ENCODE measurements at regions not wholly inside any gene's neighbourhood (a gene's known extent, or its start where the extent isn't known, plus 50 kb on each side); places are given as distances from the start of the nearest gene placed in this dataset.

- Mint-ChIP-seq H3K27me3 (no peaks in the 10 kb centered on the region), H3K9me3 (no peaks in the 10 kb centered on the region), H3K4me3 (no peak overlapping the region), H3K27ac (no peak overlapping the region), H3K36me3 (ENCODE audit: low read depth) (no peaks in the 10 kb centered on the region), H3K4me1 (no peaks in the 10 kb centered on the region)
- no peak for DNase-seq
- CTCF ChIA-PET = no interaction called here
- POLR2A ChIA-PET = no interaction called here
Measured at GRCh38 chr9:106590759-106591505, 272.0 kb upstream of the ZNF462 start.

DNA sequence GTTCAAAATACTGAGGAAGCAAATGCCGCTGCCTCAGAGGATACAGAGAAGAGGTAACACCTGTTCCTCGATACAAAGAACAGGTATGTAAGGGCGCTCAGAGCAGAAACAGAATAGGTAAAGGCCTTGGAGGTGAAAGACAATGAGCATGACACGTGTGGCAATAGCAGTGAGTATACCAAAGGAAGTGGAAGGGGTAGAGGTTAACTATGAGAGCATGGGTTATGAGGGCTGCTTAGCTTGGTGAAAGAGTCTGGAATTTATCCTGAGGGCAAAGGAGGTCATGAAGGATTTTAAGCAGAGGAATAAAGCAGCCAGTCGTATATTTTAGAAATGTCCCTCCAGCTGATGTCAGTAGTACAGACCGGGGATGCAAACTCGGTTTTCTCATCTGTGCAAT is 269.8 kb upstream of the ZNF462 start:
- Mint-ChIP-seq H3K4me1 (no peaks in the 10 kb centered on the region), H3K36me3 (ENCODE audit: low read depth) (no peaks in the 10 kb centered on the region), H3K27ac (no peak overlapping the region), H3K27me3 (no peaks in the 10 kb centered on the region), H3K4me3 (no peak overlapping the region), H3K9me3 (no peaks in the 10 kb centered on the region)
- DNase-seq = no peak
- ChIA-PET CTCF (no interaction called here), POLR2A (no interaction called here)

- ChIA-PET CTCF (no interaction called here), POLR2A (no interaction called here)
- no peaks in the 10 kb centered on the region for H3K27me3 Mint-ChIP-seq
- no peaks in the 10 kb centered on the region for H3K4me1 Mint-ChIP-seq
- H3K4me3 Mint-ChIP-seq = no peak overlapping the region
- H3K36me3 Mint-ChIP-seq (ENCODE audit: low read depth) = no peaks in the 10 kb centered on the region
- no peak for DNase-seq
- no peaks in the 10 kb centered on the region for H3K9me3 Mint-ChIP-seq
- H3K27ac Mint-ChIP-seq = no peak overlapping the region
Measured at GRCh38 chr9:106596984-106597383, 266.0 kb upstream of the ZNF462 start.

- no peak overlapping the region for H3K4me3 Mint-ChIP-seq
- ChIA-PET CTCF (no interaction called here), POLR2A (no interaction called here)
- H3K36me3 Mint-ChIP-seq (ENCODE audit: low read depth) = no peaks in the 10 kb centered on the region
- H3K27ac Mint-ChIP-seq = no peak overlapping the region
- DNase-seq = no peak
- no peaks in the 10 kb centered on the region for H3K9me3 Mint-ChIP-seq
- H3K4me1 Mint-ChIP-seq = no peaks in the 10 kb centered on the region
- H3K27me3 Mint-ChIP-seq = no peaks in the 10 kb centered on the region
Measured at GRCh38 chr9:106600955-106601560, 261.9 kb upstream of the ZNF462 start.

GRCh38 chr9:106602344-106602743 is 260.6 kb upstream of the ZNF462 start:
- no peak overlapping the region for H3K4me3 Mint-ChIP-seq
- ChIA-PET CTCF (no interaction called here), POLR2A (no interaction called here)
- H3K27me3 Mint-ChIP-seq = no peaks in the 10 kb centered on the region
- DNase-seq = no peak
- H3K36me3 Mint-ChIP-seq (ENCODE audit: low read depth) = no peaks in the 10 kb centered on the region
- no peak overlapping the region for H3K27ac Mint-ChIP-seq
- H3K4me1 Mint-ChIP-seq = no peaks in the 10 kb centered on the region
- H3K9me3 Mint-ChIP-seq = no peaks in the 10 kb centered on the region

GRCh38 chr9:106613250-106613737 is 249.7 kb upstream of the ZNF462 start:
- no peak for DNase-seq
- H3K27ac Mint-ChIP-seq = no peak overlapping the region
- no peaks in the 10 kb centered on the region for H3K4me1 Mint-ChIP-seq
- no peaks in the 10 kb centered on the region for H3K9me3 Mint-ChIP-seq
- H3K27me3 Mint-ChIP-seq = no peaks in the 10 kb centered on the region
- H3K4me3 Mint-ChIP-seq = no peak overlapping the region
- no peaks in the 10 kb centered on the region for H3K36me3 Mint-ChIP-seq (ENCODE audit: low read depth)
- CTCF ChIA-PET = no interaction called here
- POLR2A ChIA-PET = no interaction called here

DNA sequence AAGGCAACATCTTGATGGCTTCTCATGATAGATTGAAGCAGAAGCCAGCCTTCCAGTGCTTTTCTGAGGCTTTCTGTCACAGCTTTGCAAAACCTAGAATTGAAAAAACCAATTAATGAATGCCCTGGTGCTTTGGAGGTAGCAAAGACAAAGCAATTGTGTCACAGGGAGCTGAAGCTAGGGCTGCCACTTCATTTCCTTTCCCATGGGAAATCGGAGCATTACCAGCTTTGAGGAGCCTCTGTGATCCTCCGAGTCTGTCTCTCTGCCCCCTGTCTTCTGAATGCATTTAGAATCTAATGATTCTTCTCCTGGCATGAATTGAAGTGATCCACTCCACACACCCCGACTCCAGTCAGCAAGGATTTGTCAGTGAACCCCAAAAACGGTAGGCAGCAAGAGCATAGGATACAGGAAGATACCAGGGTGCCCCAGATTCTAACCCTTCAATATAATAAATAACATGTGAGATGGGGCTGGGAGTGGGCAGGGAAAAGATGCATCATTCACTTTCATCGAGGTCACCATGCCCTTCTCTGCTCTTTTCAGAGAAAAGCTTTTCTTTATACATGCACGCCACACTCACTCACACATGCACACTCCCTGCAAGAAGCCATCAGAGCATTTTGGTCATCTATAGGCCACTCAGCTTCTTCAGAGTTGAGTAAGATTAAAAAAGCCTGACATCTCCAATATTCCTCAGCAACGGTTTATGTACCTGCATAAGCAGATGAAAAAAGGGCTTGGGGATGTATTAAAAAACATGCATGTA is 247.7 kb upstream of the ZNF462 start:
- CTCF ChIA-PET = no interaction called here
- Mint-ChIP-seq H3K27me3 (no peaks in the 10 kb centered on the region), H3K27ac (no peak overlapping the region), H3K4me1 (no peaks in the 10 kb centered on the region), H3K9me3 (no peaks in the 10 kb centered on the region), H3K36me3 (ENCODE audit: low read depth) (no peaks in the 10 kb centered on the region), H3K4me3 (no peak overlapping the region)
- POLR2A ChIA-PET = no interaction called here
- DNase-seq = no peak

DNA sequence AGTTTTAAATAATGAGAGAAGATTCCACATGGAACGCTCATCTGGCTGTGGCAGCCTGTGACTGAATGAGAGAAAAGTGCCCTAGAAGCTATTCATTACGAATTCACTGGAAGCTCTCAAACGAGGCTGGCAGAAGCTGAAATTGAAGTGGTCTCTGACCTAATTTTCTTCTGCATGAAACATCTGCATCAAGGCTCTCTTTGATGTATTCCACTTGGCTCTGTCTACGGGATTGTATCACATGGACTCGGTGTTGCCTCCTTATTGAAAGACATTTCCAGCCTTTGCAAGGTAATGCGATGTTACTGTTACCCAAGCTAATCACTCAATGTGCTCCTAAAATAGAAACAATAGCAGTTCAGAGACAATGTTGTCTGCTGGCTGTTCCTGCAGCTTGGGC is 246.9 kb upstream of the ZNF462 start:
- ChIA-PET CTCF (no interaction called here), POLR2A (no interaction called here)
- Mint-ChIP-seq H3K4me1 (no peaks in the 10 kb centered on the region), H3K36me3 (ENCODE audit: low read depth) (no peaks in the 10 kb centered on the region), H3K27me3 (no peaks in the 10 kb centered on the region), H3K9me3 (no peaks in the 10 kb centered on the region), H3K4me3 (no peak overlapping the region), H3K27ac (no peak overlapping the region)
- no peak for DNase-seq

DNA sequence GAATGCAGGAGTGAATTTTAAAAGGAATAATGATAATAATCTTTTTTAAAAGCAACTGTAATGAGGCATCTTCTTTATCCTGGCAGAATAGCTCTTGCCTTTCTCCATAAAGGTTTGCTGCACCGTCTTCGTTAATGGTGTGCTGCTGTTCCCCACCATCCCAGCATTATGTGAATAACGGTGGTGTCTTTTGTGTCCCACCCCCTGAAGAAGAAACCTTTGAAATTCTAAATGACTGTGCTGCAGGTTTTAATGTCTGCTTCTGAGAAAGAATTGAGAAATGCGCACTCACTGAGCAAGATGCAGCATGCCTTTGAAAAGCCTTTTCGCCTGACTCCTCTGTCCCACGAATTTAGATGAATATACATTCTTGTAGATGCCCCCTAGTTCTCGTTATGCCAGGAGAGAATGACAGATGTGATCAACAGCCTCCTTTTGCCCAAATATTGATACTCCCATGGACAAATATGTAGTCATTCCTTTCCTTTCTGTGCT is 246.1 kb upstream of the ZNF462 start:
- Mint-ChIP-seq H3K27me3 (no peaks in the 10 kb centered on the region), H3K4me3 (no peak overlapping the region), H3K36me3 (ENCODE audit: low read depth) (no peaks in the 10 kb centered on the region), H3K4me1 (no peaks in the 10 kb centered on the region), H3K27ac (no peak overlapping the region), H3K9me3 (no peaks in the 10 kb centered on the region)
- CTCF ChIA-PET = no interaction called here
- DNase-seq = no peak
- POLR2A ChIA-PET = no interaction called here

DNA sequence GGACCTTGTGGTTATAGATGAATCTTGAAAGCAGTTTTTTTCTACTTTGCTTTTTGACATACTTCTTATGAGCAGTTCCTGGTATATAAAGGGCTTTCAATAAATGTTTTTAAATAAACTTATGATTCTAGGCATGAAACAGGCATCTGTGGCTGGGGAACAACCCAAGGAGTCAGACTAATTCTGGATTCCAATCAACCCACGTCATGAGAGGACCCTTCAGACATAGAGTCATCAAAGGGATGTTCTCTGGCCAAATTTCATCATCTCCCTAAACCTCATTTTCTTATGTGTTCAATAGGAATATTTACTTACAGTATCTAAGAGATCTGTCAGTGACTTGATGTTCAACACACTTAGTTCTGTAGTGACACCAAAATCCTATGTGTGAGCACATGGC is 243.8 kb upstream of the ZNF462 start:
- Mint-ChIP-seq H3K4me3 (no peak overlapping the region), H3K27me3 (no peaks in the 10 kb centered on the region), H3K36me3 (ENCODE audit: low read depth) (no peaks in the 10 kb centered on the region), H3K27ac (no peak overlapping the region), H3K4me1 (no peaks in the 10 kb centered on the region), H3K9me3 (no peaks in the 10 kb centered on the region)
- no peak for DNase-seq
- CTCF ChIA-PET = no interaction called here
- POLR2A ChIA-PET = no interaction called here

GRCh38 chr9:106620081-106620480 is 242.9 kb upstream of the ZNF462 start:
- CTCF ChIA-PET = no interaction called here
- H3K36me3 Mint-ChIP-seq (ENCODE audit: low read depth) = no peaks in the 10 kb centered on the region
- H3K9me3 Mint-ChIP-seq = no peaks in the 10 kb centered on the region
- H3K4me1 Mint-ChIP-seq = no peaks in the 10 kb centered on the region
- POLR2A ChIA-PET = no interaction called here
- H3K27ac Mint-ChIP-seq = no peak overlapping the region
- DNase-seq = no peak
- H3K27me3 Mint-ChIP-seq = no peaks in the 10 kb centered on the region
- H3K4me3 Mint-ChIP-seq = no peak overlapping the region

DNA sequence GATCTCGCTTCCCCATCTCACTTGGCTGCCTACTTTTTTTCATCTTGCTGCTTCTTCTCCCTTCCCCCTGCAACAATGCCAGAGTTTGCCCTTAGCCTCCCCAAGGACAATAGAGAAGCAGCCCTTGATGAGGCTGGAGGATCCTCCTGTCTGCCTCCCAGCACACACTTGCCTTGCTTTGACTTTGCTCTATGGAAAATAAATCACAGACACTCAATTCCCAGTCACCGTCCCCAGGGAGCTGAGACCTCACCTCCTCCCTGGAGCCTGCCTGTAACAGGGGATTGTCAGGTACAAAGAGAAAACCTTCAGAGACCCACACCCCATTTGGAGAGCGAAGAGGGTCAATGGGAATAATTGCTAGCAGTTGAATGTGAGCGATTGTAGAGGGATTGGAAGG is 242.1 kb upstream of the ZNF462 start:
- no peak for DNase-seq
- no peak overlapping the region for H3K4me3 Mint-ChIP-seq
- H3K4me1 Mint-ChIP-seq = no peaks in the 10 kb centered on the region
- H3K27ac Mint-ChIP-seq = no peak overlapping the region
- no peaks in the 10 kb centered on the region for H3K27me3 Mint-ChIP-seq
- ChIA-PET POLR2A (no interaction called here), CTCF (no interaction called here)
- no peaks in the 10 kb centered on the region for H3K36me3 Mint-ChIP-seq (ENCODE audit: low read depth)
- no peaks in the 10 kb centered on the region for H3K9me3 Mint-ChIP-seq

DNA sequence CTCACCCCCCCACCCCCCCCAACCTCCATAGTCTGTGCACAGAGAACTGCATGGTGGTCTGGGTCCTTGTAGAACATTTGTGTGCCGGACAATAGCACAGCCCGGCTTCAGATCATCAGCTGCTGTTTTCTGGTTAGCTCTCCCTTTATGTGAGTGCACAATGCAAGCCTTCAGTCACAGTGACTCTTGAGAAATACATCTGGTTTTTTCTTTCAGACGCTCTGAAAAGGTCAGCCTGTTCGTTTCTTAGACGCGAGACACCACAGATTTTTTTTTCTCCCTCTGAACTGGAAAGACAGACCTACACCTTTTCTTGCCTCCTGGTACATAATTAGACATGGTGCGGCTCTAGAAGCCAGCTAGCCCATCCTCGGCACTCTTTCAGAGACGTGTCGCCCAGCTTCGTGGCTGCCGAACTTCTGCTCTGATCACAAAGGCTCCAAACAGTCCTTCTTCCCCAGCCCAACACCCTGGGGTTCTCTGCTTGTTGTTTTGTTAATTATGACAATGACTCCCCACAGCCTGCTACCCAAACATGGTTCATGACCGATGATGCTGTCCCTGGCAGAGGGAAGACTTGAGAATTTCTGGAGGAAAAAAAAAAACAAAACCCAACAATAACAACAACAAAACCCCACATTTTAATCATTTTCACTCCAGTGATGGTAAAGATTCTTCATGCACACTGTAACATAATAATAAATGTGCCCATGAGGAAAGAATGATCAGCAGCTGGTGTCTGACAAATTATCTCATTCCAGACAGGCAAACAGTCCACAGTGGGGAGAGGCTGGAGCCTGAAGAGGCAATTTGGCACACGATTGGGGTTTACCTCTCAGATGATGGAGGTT is 241.4 kb upstream of the ZNF462 start:
- no peak overlapping the region for H3K27ac Mint-ChIP-seq
- no peak overlapping the region for H3K4me3 Mint-ChIP-seq
- no peaks in the 10 kb centered on the region for H3K9me3 Mint-ChIP-seq
- no peaks in the 10 kb centered on the region for H3K4me1 Mint-ChIP-seq
- ChIA-PET CTCF (no interaction called here), POLR2A (no interaction called here)
- no peaks in the 10 kb centered on the region for H3K36me3 Mint-ChIP-seq (ENCODE audit: low read depth)
- no peaks in the 10 kb centered on the region for H3K27me3 Mint-ChIP-seq
- DNase-seq = no peak

Data from activated CD4-positive, alpha-beta T cell treated with anti-CD3 and anti-CD28 coated beads, Interleukin-2, amount 10 ng/mL, durations not matched to agents 7 days and 5 days (primary cell).